CD1c-positive myeloid dendritic cell (primary cell): ENCODE measurements at regions not wholly inside any gene's neighbourhood (a gene's known extent, or its start where the extent isn't known, plus 50 kb on each side); places are given as distances from the start of the nearest gene placed in this dataset.
"Not testable (repeated sequence)": the region's sequence is repeated elsewhere in the genome, so short reads cannot be mapped to it uniquely, and the experiment has no call there.

Source experiments
- DNase-seq: peaks from one replicate; pipeline ENCODE4 v3.0.0-alpha.2; 2016; ENCODE audit errors: extremely low spot score

DNA sequence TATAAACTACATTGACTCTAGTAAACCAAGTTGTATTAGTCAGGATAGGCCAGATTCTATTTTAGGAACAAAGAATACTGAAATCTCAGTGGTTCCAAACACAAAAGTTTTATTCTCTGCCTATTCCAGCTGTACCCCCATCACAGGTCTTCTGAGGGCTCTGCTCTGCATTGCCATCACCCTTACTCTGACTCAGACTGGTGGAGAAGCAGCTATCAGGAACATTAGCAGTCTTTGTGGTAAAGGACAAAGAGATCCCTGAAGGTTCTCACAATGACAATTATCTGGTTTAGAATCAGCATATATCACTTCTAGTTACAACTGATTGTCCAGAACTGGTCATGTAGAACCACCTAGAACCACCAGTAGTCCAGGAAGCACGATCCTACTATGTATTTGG lies 251.1 kb downstream of the GLUD2 start:
- no peak for DNase-seq

DNA sequence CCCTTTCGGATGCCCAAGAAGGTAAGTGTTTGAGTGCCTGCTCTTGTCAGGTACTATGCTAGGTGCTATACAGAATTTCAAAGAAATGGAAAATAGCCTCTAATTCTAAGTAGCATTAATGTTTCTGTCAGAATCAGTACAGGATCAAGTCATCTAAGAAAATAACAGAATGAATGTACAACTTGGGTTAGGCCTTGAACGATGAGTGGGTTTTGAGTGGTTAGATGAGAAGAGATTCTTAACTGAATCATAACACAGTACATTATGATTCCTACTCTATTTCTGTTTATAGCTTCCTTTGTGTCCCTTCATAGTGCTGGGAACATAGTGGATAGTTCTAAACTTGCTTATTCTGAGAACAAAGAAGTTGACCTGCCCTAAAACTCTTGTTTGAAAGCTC lies 253.9 kb downstream of the GLUD2 start:
- no peak for DNase-seq

DNA sequence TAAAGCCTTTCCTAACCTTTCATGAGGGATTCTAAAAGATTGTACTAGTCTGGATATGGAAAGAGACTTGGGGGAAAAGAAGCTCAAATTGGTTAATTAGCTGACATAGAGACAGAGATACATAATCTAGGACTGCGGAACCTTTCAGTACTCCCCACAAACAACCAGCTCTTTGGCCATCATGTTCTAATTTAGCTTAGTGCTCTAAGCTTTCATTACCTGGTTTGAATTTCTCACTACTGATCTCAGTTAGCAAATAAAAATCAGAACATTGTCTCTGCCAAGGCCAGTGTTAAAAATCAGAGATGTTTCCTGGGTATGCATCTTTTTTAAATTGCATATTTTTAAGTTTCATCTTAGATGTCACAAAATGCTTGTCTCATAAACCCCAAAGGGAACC lies 254.4 kb downstream of the GLUD2 start:
- no peak for DNase-seq

DNA sequence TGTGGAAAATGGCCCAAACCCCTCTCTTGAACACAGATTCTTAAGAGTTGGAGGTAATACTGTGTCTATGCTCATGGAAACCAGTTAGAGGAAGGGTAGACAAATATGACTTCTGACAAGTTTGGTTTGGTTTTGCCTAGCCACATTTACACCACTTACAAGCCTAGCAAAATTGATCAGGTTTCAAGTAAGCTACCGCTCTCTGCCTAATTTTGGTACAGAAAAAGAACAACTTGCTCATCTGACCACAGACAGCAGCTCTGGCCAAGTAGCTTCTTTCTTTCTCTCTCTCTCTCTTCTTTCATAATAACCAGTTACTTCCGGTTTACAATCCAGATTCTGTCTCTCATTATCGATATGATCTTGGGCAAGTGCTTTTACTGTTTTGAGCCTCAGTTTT lies 260.0 kb downstream of the GLUD2 start:
- no peak for DNase-seq

DNA sequence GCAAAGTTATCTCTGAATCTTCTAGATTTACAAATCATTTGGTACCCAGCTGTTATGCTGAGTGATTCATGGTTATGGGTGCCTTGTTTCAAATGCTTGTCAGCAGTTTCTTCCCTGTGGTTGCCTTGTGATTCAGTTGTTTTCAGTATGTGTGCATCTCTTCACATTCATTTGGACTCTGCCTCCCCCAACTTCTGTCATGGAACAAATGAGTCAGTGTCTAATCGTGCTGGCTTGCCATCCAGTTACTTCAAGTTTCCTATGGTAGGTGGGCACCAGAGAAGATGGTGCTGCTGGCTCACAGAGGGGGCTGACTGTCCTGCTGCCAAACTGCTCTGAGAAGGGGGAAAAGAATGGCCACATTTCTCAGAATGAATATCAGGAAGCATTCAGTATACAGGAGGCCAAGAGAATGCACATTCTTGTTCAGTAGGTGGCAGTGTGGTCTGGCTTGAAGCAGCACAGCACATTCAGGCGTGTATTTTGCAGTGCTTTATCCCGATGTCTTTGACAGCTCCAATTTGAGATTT lies 260.9 kb downstream of the GLUD2 start:
- no peak for DNase-seq

DNA sequence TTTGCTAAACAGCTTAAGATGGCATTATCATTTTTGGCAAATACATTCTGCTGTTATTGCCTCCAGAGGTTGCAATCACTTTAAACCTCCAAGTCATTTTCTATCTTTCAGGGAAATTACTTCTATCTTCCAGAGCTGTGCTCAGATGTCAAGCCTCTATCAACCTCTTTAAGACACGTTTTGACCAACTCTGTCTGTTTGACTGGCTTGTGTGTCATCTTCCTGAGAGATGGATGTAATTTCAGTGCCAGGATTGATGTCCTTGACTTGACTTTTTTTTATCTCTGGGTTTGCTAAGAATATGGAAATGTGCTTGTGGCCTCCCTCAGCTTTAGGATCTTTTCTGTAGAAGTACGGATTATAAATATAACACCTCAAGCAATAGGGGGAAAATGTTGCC lies 263.4 kb downstream of the GLUD2 start:
- no peak for DNase-seq

DNA sequence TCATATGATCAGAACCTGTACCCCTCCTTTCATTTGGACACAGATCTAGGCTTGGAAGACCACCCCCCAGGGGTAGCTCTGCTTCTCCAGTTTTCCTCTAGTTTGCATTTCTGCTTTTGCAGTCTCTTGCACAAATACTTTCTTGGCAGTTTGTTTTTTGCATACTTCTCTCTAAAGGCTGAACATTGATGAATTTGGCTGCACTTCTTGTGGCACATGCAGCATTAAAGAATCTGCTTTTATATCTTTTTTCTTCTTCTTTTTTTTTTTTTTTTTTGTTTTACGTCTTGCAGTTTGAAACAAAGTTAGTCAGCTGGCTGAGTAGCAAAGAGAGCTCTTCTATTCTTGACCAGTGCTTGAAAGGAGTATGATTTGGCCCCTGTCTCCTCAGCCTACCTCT lies 273.0 kb downstream of the GLUD2 start:
- DNase-seq: no peak

DNA sequence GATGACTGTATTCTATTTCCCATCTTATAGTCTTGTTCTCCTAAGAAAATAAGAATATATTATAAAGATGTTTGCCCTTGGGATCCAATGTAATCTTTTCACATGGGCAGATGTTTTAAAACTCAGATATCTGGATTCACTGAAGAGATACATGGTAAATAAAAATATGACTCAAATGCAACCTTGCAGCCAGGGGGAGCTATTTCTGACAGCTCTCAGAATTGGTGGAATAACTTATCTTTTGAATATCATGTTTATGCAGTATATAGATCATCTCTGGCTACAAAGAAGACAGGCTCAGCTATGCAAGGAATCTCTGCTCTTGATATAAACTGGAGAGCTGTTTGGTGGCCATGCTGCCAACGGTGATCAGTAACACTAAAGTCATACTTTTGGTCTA lies 274.7 kb downstream of the GLUD2 start:
- DNase-seq: no peak

DNA sequence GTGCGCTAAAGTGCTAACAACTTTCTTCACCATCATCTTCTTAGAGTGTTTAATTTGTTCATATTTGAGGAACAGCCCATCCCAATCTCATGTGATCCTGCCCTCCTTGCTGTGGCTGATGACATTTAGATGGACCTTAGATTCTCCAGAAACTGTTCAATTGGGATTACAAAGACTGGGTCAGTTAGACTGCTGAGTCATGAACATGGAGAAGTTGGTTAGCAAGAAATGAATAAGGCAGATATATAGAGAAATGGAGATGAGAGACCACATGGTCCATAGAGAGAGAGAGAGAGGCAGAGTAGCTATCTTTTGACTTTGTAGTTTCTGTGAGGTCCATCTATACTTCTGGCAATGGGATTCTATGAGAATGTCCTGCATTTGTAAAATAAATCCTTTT lies 275.9 kb downstream of the GLUD2 start:
- DNase-seq: no peak

DNA sequence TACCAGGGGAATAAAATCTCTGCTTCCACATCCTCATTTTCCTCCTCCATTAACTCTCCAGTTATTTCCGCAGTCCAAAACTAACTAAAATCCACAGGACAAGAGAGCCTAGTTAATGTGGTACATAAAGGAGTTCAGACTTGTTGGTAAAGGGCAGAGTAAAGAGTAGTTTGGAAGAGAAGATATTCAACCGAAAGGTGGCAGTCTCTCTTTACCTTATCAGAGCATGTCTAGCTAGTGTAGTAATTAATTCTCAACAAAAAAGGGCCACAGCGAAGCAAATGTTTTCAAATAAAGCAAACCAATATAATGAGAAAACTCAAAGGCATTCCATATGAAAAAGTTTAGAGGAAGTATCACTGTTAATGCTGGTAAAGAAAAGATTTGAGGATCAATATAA lies 286.5 kb downstream of the GLUD2 start:
- DNase-seq: no peak

DNA sequence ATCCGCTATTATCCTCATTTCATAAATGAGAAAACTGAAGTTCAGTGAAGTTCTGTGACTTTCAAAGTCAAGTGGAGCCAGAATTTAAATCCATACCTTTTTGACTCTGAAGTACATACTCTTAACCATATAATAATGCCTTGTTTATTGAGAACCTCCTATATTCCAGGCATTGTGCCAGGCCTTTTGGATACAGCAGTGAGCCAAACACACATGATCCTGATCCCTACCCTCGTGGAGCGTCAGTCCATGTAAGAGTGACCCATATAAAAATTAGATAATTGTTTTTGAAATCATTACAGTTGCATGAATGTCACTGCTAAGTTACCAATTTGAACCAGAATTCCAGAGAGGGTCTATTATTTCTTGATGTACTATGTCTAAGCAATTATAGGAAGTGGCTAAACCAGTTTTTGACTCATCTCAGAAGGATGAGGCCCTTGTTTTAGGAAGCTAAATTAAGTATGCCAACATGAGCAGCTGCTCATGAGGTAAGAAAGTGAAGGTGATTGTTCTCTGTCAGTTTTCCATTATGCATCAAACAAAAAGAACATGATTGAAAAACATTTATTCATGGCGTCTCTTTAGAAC lies 289.5 kb downstream of the GLUD2 start:
- no peak for DNase-seq

DNA sequence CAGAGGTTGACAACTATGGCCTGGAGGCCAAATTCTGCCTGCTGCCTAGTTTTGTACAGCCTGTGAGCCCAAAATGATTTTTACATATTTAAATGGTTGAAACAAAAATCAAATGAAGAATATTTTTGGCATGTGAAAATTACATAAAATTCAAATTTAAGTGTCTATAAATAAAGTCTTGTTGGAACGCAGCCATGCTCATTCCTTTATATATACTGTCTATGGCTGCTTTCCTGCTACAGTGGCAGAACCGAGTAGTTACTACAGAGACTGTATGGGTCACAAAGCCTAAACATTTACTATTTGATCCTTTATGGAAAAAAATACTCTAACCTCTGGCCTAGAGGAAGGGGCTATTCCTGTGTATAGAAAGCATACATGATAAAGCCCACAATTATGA lies 290.4 kb downstream of the GLUD2 start:
- DNase-seq: no peak

DNA sequence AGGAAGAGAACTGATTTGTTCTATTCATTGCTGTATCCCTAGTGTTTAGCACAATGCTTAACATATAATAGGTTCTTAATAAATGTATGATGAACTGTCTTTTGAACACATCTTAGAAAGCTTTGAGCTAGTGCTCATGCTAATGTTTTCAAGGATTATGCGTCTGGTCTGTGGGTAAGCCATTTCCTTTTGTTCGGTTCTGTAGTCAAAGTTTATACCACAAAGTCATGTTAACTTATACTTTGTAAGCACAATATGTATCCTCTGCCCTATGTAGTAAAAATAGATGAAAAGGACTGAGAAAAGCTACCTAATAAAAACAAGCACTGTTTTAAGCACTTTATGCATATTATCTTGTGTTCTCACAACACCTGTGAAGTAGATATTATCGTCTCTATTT lies 301.9 kb downstream of the GLUD2 start:
- DNase-seq: no peak

DNA sequence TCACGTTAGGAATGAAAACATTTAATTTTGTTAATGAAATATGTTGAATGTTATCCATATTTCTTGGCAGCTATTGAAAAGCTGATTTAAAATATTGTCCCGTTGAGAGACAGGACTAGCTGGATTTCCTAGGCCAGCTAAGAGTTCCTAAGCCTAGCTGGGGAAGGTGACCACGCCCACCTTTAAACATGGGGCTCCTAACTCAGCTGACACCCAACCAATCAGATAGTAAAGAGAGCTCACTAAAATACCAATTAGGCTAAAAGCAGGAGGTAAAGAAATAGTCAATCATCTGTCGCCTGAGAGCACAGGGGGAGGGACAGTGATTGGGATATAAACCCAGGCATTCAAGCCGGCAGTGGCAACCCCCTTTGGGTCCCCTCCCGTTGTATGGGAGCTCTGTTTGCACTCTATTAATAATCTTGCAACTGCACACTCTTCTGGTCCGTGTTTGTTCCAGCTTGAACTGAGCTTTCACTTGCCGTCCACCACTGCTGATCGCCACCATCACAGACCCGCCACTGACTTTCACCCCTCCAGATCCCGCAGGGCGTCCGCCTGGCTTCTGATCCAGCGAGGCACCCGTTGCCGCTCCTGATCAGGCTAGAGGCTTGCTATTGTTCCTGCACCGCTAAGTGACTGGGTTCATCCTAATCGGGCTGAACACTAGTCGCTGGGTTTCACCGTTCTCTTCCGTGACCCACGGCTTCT lies 308.9 kb downstream of the GLUD2 start:
- DNase-seq: no peak

DNA sequence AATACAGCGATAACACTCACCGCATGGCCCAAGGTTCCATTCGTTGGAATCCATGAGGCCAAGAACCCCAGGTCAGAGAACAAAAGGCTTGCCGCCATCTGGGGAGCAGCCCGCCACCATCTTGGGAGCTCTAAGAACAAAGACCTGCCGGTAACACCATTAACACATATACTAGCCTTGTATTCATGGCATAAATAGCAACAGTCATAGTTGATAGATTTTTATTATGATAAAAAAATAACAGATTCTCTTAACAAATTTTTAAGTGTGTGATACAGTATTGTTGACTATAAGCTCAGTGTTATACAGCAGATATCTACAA lies 309.4 kb downstream of the GLUD2 start:
- no peak for DNase-seq

DNA sequence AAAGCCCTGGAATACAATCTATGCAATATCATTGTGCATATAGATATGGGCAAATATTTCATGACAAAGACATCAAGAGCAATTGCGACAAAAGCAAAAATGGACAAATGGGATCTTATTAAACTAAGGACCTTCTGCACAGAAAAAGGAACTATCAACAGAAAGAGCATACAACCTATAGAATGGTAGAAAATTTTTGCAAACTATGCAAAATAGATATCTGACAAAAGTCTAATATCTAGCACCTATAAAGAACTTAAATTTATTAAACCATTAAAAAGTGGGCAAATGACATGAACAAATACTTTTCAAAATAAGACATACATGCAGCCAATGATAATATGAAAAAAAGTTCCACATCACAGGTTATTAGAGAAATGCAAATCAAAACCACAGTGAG lies 312.9 kb downstream of the GLUD2 start:
- no peak for DNase-seq

DNA sequence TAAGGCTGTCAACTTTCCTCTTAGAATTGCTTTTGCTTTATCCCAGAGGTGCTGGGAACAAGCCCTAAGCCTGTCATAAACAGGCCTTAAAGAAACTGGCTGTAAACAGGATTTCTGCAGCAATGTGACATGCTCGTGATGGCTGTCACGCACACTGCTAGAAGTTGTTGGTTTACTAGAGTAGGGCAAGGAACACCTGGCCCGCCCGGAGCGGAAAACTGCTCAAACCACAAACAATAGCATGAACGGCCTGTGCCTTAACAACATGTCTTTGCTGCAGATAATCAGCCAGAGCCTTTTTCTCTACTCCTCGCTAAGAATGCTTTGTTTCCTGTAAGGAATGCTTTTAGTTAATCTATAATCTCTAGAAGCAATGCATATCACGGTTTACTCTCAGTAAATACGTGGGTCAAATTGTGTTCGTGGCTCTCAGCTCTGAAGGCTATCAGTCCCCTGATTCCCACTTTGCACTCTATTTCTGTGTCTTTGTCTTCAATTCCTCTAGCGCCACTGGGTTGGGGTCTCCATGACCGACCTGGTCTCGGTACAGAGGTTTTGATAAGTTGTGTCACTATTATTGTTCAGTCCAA lies 318.3 kb downstream of the GLUD2 start:
- DNase-seq: no peak

DNA sequence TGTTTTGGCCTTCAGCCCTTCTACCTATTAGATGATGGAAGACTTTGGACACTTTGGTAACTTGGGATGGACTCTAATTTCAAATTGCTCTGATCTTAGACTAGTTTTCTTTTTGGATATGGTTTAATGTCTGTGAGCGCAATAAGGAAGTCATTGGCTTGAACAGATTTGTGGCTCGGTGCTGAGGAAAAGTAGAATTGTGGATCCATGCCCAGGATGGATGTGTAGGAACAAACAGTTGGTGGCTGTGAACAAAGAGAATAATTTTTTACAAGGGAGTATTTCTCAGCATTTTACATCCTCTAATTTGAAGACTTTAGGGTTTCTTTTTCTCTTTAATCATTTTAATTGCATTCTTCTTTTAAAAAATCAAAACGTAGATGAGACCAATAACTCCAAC lies 327.1 kb downstream of the GLUD2 start:
- no peak for DNase-seq

DNA sequence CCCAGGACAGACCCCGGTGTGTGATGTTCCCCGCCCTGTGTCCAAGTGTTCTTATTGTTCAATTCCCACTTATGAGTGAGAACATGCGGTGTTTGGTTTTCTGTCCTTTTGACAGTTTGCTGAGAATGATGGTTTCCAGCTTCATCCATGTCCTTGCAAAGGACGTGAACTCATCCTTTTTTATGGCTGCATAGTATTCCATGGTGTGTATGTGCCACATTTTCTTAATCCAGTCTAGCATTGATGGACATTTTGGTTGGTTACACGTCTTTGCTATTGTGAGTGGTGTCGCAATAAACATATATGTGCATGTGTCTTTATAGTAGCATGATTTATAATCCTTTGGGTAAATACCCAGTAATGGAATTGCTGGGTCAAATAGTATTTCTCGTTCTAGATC lies 334.5 kb downstream of the GLUD2 start:
- DNase-seq: not testable (repeated sequence)

DNA sequence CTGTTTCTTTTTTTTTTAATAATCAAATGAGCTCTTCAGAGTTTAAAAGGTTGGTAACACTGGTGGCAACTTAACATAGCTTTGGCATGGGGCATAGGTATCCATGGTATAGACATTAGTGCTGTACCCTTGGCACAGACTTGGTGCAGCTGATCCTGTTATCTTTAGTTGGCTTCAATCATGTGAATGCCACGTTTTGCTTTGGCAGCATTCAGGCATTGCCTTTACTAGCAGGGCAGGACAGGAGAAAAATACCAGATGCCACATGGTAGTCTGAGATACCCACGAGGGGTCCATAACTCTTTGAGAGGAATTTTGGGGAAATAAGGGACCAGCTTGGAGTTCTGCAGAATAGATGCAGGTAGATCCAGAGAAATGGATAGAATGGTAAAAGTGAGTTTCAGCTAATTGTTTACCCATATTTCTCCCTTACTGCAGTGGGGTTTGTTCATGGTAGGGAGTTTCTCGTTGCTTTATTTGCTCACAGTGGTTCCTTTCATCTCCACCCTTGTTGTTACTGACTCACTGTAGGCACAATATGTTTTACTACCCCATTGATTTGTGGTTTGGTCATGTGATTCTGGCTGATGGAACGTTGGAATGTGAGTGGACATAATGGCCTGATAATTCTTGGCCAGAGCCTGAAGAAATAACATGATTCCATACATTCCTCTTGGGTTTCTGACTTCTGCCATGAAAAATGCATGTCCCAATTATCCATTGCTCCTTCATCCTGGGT lies 342.7 kb downstream of the GLUD2 start:
- no peak for DNase-seq

DNA sequence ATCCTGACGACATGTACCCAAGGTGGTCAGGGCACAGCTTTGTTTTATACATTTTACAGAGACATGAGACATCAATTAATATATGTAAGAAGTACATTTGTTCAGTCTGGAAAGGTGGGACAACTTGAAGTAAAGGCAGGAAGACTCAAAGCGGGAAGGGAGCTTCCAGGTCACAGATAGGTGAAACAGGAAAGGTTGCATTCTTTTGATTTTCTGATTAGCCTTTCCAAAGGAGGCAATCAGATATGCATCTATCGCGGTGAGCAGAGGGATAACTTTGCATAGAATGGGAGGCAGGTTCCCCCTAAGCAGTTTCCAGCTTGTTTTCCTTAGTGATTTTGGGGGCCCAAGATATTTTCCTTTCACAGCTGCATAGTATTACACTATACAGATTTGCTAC lies 358.4 kb downstream of the GLUD2 start:
- no peak for DNase-seq

DNA sequence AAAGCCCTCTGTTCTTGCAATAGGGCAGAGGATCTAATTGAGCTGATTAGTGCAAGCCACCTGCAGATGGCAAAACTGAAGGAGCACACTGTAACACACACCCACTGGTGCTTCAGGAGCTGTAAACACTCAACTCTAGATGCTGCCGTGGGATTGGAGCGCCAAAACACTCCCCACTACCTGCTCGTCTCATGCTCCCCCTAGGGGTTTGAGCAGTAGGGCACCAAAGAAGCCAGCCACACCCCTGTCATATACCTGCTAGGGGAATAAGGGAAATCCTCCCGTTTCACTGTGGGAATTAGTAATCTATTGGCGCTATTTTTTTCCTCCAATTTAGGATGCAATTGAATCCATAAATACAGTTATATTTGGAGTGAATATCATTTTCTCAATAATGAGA lies 360.2 kb downstream of the GLUD2 start:
- no peak for DNase-seq

DNA sequence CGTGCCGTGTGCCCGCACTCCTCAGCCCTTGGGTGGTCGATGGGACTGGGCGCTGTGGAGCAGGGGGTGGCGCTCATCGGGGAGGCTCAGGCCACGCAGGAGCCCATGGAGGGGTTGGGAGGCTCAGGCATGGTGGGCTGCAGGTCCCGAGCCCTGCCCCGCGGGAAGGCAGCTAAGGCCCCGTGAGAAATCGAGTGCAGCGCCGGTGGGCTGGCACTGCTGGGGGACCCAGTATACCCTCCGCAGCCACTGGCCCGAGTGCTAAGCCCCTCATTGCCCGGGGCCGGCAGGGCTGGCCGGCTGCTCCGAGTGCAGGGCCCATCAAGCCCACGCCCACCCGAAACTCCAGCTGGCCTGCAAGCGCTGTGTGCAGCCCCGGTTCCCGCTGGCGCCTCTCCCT lies 384.1 kb downstream of the GLUD2 start:
- DNase-seq: not testable (repeated sequence)
